Prostate gland (tissue), 2 donors: ENCODE measurements at regions not wholly inside any gene's neighbourhood (a gene's known extent, or its start where the extent isn't known, plus 50 kb on each side); places are given as distances from the start of the nearest gene placed in this dataset.

Experiments
- POLR2A ChIP-seq: fragments of 450-650 bp; IDR thresholded peaks from one replicate; pipeline ENCODE4 v1.6.1; 2016; ENCODE audit warnings: antibody characterized with exemption, mild to moderate bottlenecking
- POLR2AphosphoS5 ChIP-seq: sonication (generic); formaldehyde crosslinking; IDR thresholded peaks from one replicate; pipeline ENCODE4 v1.6.1; 2017; ENCODE audit warnings: antibody characterized with exemption
- TF ChIP-seq, protein P1 (sequence below), 4 experiments: fragments of 200-600 bp in 2 of 4; fragments of 450-650 bp in 2 of 4; sonication (generic) in 2 of 4; IDR thresholded peaks; 1 replicate in 3 of 4; 2 replicates in 1 of 4; pipeline ENCODE4 v1.5.1; 2016 to 2019; ENCODE audit warnings: antibody characterized with exemption in 4 of 4, mild to moderate bottlenecking in 2 of 4, moderate library complexity in 2 of 4

DNA sequence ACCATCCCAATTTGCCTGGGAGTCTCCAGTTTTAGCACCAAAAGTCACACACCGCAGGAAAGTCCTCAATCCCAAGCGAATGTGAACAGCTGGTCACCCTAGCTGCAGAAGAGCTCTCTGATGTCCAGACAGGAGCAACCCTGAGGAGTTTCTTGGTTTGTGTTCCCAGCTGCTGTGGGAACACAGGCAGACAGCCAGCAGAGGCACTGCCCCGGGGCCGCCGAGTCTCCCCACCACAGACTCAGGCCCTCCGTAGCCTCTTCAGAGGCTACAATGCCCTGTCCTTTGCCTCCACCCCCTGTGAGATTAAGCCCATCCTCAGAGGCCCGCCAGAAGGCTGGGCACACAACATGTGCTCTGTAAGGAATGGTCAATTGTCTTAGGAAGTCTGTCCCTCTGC is 111.5 kb downstream of the TTC32 start:
- TF ChIP-seq POLR2A, result no peak
- TF ChIP-seq, protein P1, sequence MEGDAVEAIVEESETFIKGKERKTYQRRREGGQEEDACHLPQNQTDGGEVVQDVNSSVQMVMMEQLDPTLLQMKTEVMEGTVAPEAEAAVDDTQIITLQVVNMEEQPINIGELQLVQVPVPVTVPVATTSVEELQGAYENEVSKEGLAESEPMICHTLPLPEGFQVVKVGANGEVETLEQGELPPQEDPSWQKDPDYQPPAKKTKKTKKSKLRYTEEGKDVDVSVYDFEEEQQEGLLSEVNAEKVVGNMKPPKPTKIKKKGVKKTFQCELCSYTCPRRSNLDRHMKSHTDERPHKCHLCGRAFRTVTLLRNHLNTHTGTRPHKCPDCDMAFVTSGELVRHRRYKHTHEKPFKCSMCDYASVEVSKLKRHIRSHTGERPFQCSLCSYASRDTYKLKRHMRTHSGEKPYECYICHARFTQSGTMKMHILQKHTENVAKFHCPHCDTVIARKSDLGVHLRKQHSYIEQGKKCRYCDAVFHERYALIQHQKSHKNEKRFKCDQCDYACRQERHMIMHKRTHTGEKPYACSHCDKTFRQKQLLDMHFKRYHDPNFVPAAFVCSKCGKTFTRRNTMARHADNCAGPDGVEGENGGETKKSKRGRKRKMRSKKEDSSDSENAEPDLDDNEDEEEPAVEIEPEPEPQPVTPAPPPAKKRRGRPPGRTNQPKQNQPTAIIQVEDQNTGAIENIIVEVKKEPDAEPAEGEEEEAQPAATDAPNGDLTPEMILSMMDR (IDR thresholded peaks at IDR 0.05), result no peak
- TF ChIP-seq POLR2AphosphoS5, result no peak
